HCT116 (cell line): ENCODE measurements at regions not wholly inside any gene's neighbourhood (a gene's known extent, or its start where the extent isn't known, plus 50 kb on each side); places are given as distances from the start of the nearest gene placed in this dataset.

Experiments used
- ATAC-seq: fragments of 200-7000 bp; cut with Tn5 transposase; 2 replicates; pipeline ENCODE4 v1.9.1; 2020; ENCODE audit warnings: mild to moderate bottlenecking, moderate library complexity
- BruUV-seq: library from RNA; stranded (reverse); fragments of 400-500 nt; replicated peaks from 2 replicates; lab custom pipeline; 2021; lab: Mats Ljungman, UMichigan
- CTCF ChIA-PET: fragments of 300-600 bp; sonication (Branson Sonifier 250); formaldehyde crosslinking; loops from one replicate; lab custom pipeline; 2021; ENCODE audit warnings: antibody characterized with exemption; lab: Charles Lee
- POLR2A ChIA-PET: fragments of 300-600, 350-600 bp; sonication (Branson Sonifier 250); formaldehyde crosslinking; loops from one replicate; lab custom pipeline; 2021; ENCODE audit warnings: antibody characterized with exemption; lab: Charles Lee
- RAD21 ChIA-PET, 2 experiments: fragments of 300-600 bp; sonication (Branson Sonifier 250); formaldehyde crosslinking; loops; one replicate each; lab custom pipeline; 2023; ENCODE audit warnings: low total read pairs in 2 of 2; ENCODE audit not compliant: uncharacterized antibody in 2 of 2, unreplicated experiment in 2 of 2, low non-redundant PET in 1 of 2; lab: Charles Lee
- DNase-seq: peaks from one replicate; pipeline ENCODE4 v3.0.0-alpha.2; 2010; ENCODE audit warnings: low read depth, low spot score
- H2AFZ ChIP-seq: fragments of 200-600 bp; shearing (Covaris generic), sonication (generic); 2 replicates; pipeline ENCODE4 v1.6.1; 2017; ENCODE audit warnings: low read depth, mixed run types, mixed read lengths, antibody characterized with exemption, low read length; ENCODE audit not compliant: poor library complexity, severe bottlenecking
- H3K27ac ChIP-seq: 2 replicates; pipeline ENCODE4 v1.5.1; 2012; ENCODE audit warnings: low read depth, low read length
- H3K27me3 ChIP-seq: fragments of 200-600 bp; sonication (generic); 2 replicates; pipeline ENCODE4 v1.6.1; 2016; ENCODE audit warnings: mixed run types, low read length, mixed read lengths; ENCODE audit not compliant: insufficient read depth
- H3K36me3 ChIP-seq, 2 experiments: fragments of 200-500 bp in 1 of 2; fragments of 200-600 bp in 1 of 2; sonication (Bioruptor generic) in 1 of 2; sonication (generic) in 1 of 2; 2 replicates each; pipeline versions ENCODE4 v1.5.1 to v1.6.1; 2014 to 2016; ENCODE audit warnings: low read length in 2 of 2, inconsistent platforms in 1 of 2, mixed read lengths in 1 of 2, mixed run types in 1 of 2; ENCODE audit not compliant: insufficient read depth in 2 of 2, control insufficient read depth in 1 of 2
- H3K4me1 ChIP-seq, 2 experiments: fragments of 200-600 bp in 1 of 2; sonication (generic) in 1 of 2; 2 replicates each; pipeline versions ENCODE4 v1.5.1 to v1.6.1; 2012 to 2017; ENCODE audit warnings: low read length in 2 of 2, inconsistent platforms in 1 of 2, mild to moderate bottlenecking in 1 of 2, mixed read lengths in 1 of 2, mixed run types in 1 of 2, moderate library complexity in 1 of 2; ENCODE audit not compliant: insufficient read depth in 2 of 2, control insufficient read depth in 1 of 2
- H3K4me2 ChIP-seq: fragments of 200-600 bp; sonication (generic); 2 replicates; pipeline ENCODE4 v1.6.1; 2017; ENCODE audit warnings: mixed run types, low read length, mixed read lengths
- H3K4me3 ChIP-seq, 2 experiments: fragments of 200-600 bp in 1 of 2; sonication (generic) in 1 of 2; replicated peaks in 1 of 2; 2 replicates each; pipeline ENCODE4 v1.5.1; 2011 to 2016; ENCODE audit warnings: low read length in 2 of 2, control low read depth in 1 of 2, low read depth in 1 of 2, mild to moderate bottlenecking in 1 of 2, mixed read lengths in 1 of 2, mixed run types in 1 of 2
- H3K79me2 ChIP-seq: fragments of 200-600 bp; sonication (generic); 2 replicates; pipeline ENCODE4 v1.6.1; 2017; ENCODE audit warnings: mild to moderate bottlenecking, mixed run types, low read length, moderate library complexity, mixed read lengths; ENCODE audit not compliant: insufficient read depth
- H3K9ac ChIP-seq: fragments of 200-600 bp; sonication (generic); 2 replicates; pipeline ENCODE4 v1.6.1; 2016; ENCODE audit warnings: low read length, mixed read lengths
- H3K9me2 ChIP-seq: fragments of 200-600 bp; sonication (generic), shearing (Covaris generic); 2 replicates; pipeline ENCODE4 v1.6.1; 2017; ENCODE audit warnings: mixed run types, mild to moderate bottlenecking, moderate library complexity; ENCODE audit not compliant: insufficient read depth
- H3K9me3 ChIP-seq, 2 experiments: fragments of 200-500 bp in 1 of 2; fragments of 200-600 bp in 1 of 2; sonication (Bioruptor generic) in 1 of 2; sonication (generic) in 1 of 2; 2 replicates each; pipeline ENCODE4 v1.6.1; 2014 to 2017; ENCODE audit warnings: low read length in 2 of 2, mixed read lengths in 2 of 2, inconsistent platforms in 1 of 2, low read depth in 1 of 2, mild to moderate bottlenecking in 1 of 2, mixed run types in 1 of 2, moderate library complexity in 1 of 2; ENCODE audit not compliant: control insufficient read depth in 1 of 2, insufficient read depth in 1 of 2
- H4K20me1 ChIP-seq: fragments of 200-600 bp; sonication (generic), shearing (Covaris generic); 2 replicates; pipeline ENCODE4 v1.6.1; 2017; ENCODE audit warnings: mixed run types, mild to moderate bottlenecking, moderate library complexity; ENCODE audit not compliant: insufficient read depth
- CBX3 ChIP-seq: IDR thresholded peaks from 2 replicates; pipeline ENCODE4 v1.6.1; 2012; ENCODE audit warnings: low read depth
- CEBPB ChIP-seq: IDR thresholded peaks from 2 replicates; pipeline ENCODE4 v1.6.1; 2012; ENCODE audit warnings: low read depth
- CTCF ChIP-seq, 3 experiments: fragments of 200-600 bp in 1 of 3; sonication (generic) in 1 of 3; IDR thresholded peaks in 2 of 3; conservative IDR thresholded peaks in 1 of 3; 2 replicates each; pipeline ENCODE4 v1.5.1; 2012 to 2017; ENCODE audit warnings: low read depth in 2 of 3, low read length in 2 of 3, antibody characterized with exemption in 1 of 3, borderline replicate concordance in 1 of 3, control low read depth in 1 of 3, mild to moderate bottlenecking in 1 of 3, mixed read lengths in 1 of 3, mixed run types in 1 of 3, moderate library complexity in 1 of 3; ENCODE audit not compliant: insufficient read depth in 1 of 3
- EGR1 ChIP-seq: IDR thresholded peaks from 2 replicates; pipeline ENCODE4 v1.6.1; 2012; ENCODE audit warnings: low read depth
- ELF1 ChIP-seq: IDR thresholded peaks from 2 replicates; pipeline ENCODE4 v1.6.1; 2012; ENCODE audit warnings: low read depth, borderline replicate concordance
- EZH2phosphoT487 ChIP-seq: fragments of 200-600 bp; IDR thresholded peaks from 2 replicates; pipeline ENCODE4 v1.6.1; 2018; ENCODE audit warnings: antibody characterized with exemption, borderline replicate concordance
- FOSL1 ChIP-seq: IDR thresholded peaks from 2 replicates; pipeline ENCODE4 v1.6.1; 2012; ENCODE audit warnings: low read depth
- JUND ChIP-seq: IDR thresholded peaks from 2 replicates; pipeline ENCODE4 v1.6.1; 2012
- MAX ChIP-seq: IDR thresholded peaks from 2 replicates; pipeline ENCODE4 v1.6.1; 2012
- POLR2AphosphoS5 ChIP-seq: IDR thresholded peaks from 2 replicates; pipeline ENCODE4 v1.6.1; 2011; ENCODE audit warnings: mild to moderate bottlenecking, low read depth, low read length, moderate library complexity
- REST ChIP-seq: IDR thresholded peaks from 2 replicates; pipeline ENCODE4 v1.6.1; 2012; ENCODE audit warnings: low read depth
- SIN3A ChIP-seq: IDR thresholded peaks from 2 replicates; pipeline ENCODE4 v1.6.1; 2012; ENCODE audit warnings: low read depth
- SRF ChIP-seq: IDR thresholded peaks from 2 replicates; pipeline ENCODE4 v1.6.1; 2012; ENCODE audit warnings: low read depth
- YY1 ChIP-seq: IDR thresholded peaks from 2 replicates; pipeline ENCODE4 v1.6.1; 2011; ENCODE audit warnings: low read length, low read depth, moderate library complexity, mild to moderate bottlenecking; ENCODE audit not compliant: insufficient replicate concordance; ENCODE audit errors: extremely low read depth
- ZBTB33 ChIP-seq: IDR thresholded peaks from 2 replicates; pipeline ENCODE4 v1.6.1; 2011; ENCODE audit warnings: mild to moderate bottlenecking, low read length, moderate library complexity; ENCODE audit not compliant: insufficient replicate concordance; ENCODE audit errors: extremely low read depth
- ZFX ChIP-seq: fragments of 450-650 bp; IDR thresholded peaks from 2 replicates; pipeline ENCODE4 v1.6.1; 2017
- ZNF274 ChIP-seq: fragments of 200-500 bp; sonication (Bioruptor generic); IDR thresholded peaks from 2 replicates; pipeline ENCODE4 v1.6.1; 2014; ENCODE audit warnings: mild to moderate bottlenecking, low read depth, low read length, inconsistent platforms
- intact Hi-C: fragments of 100-400 bp; cut with micrococcal nuclease; formaldehyde crosslinking; loops from 2 replicates; pipeline ENCODE4 v1.10.0; 2022

- Histone ChIP-seq H3K9ac (no peak overlapping the region), H3K79me2 (no peaks in the 10 kb centered on the region), H3K4me1 (peaks cover 27 to 31% of the 10 kb centered on the region in 2 experiments), H3K9me3 (no peaks in the 10 kb centered on the region), H4K20me1 (no peaks in the 10 kb centered on the region), H3K9me2 (no peaks in the 10 kb centered on the region), H3K4me2 (no peak overlapping the region), H2AFZ (no peak overlapping the region), H3K4me3 (no peak overlapping the region), H3K36me3 (no peaks in the 10 kb centered on the region), H3K27ac (no peak overlapping the region), H3K27me3 (peaks cover 5% of the 10 kb centered on the region; the same call in 1 of the 2 replicates)
- intact Hi-C loops: loop anchor here (10.0 kb wide), 1 partner anchor 204 kb away; no protein-coding TSS in a partner anchor
- ATAC-seq (no peak), DNase-seq (no peak)
- TF ChIP-seq YY1 (no peak), REST (no peak), CTCF (IDR thresholded peaks at IDR 0.05 in 2 of 3, conservative IDR thresholded peaks at IDR 0.05 in 1 of 3; ENCODE audit: borderline replicate concordance in 1 of 3, insufficient read depth in 1 of 3, low read depth in 2 of 3, low read length in 2 of 3) (no peak), ELF1 (no peak), CEBPB (no peak), JUND (no peak), CBX3 (no peak), MAX (no peak), SIN3A (no peak), SRF (no peak), ZFX (no peak), EGR1 (no peak), ZNF274 (no peak), POLR2AphosphoS5 (no peak), FOSL1 (no peak), EZH2phosphoT487 (no peak), ZBTB33 (no peak)
- ChIA-PET POLR2A (no interaction called here), RAD21 (no interaction called here), CTCF (interaction anchor here (1.4 kb wide), 1 partner anchor 8 kb away, joined by 4 read pairs; no protein-coding TSS in a partner anchor)
- no TSS peak for BruUV-seq
Observed at GRCh38 chr3:72658466-72659100, 189.7 kb downstream of the SHQ1 start.
